Stimulated activated CD8-positive, alpha-beta memory T cell treated with anti-CD3 and anti-CD28 coated beads, Interleukin-2, amount 100 ng/mL, for 1 hour (primary cell): ENCODE measurements at regions not wholly inside any gene's neighbourhood (a gene's known extent, or its start where the extent isn't known, plus 50 kb on each side); places are given as distances from the start of the nearest gene placed in this dataset.

Source experiments
- DNase-seq, 2 donors: peaks; one replicate each; pipeline ENCODE4 v3.0.0-alpha.2; 2020; ENCODE audit warnings: low read depth in 2 of 2

GRCh38 chr2:41475959-41476358 lies 571.9 kb upstream of the PKDCC start:
- DNase-seq, result no peak

DNA sequence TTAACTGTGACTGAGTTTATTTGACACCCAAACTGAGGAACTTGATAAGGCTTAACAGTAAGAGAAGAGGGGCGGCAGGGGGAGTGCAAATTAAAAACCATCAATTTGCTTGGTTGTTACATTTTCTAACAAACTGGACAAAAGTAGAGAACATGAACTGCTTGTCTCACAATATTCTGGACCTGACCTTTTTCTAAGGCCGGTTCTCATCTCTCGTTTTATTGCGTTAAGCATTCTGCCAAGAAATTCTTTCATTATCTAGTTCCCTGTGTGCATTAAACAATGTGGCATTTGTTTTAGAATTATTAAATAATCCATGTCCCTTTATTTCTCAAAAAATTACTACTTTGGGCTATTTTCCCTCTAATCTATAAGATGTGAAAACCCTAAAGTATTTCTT lies 565.2 kb upstream of the PKDCC start:
- no peak for DNase-seq

GRCh38 chr2:41483226-41483625 lies 564.6 kb upstream of the PKDCC start:
- DNase-seq, result no peak

GRCh38 chr2:41483982-41484857 lies 563.6 kb upstream of the PKDCC start:
- no peak for DNase-seq

DNA sequence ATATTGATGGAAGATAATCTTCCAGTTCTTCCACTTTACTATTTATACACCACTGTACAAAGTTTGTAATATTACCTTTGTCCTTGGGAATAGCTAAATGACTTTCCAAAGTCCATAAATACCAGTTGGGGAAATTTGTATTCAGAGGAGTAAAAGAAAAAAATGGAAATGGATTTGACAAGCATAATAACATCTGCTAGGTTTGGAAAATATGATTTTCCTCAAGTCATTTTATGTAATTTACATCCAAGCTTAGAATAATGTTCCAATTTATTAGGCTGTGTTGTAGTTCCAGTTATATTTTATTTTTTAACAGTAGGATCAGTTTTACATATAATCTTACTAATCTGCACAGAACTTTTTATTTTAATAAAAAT lies 563.0 kb upstream of the PKDCC start:
- DNase-seq, result no peak

GRCh38 chr2:41486948-41487347 lies 560.9 kb upstream of the PKDCC start:
- no peak for DNase-seq

DNA sequence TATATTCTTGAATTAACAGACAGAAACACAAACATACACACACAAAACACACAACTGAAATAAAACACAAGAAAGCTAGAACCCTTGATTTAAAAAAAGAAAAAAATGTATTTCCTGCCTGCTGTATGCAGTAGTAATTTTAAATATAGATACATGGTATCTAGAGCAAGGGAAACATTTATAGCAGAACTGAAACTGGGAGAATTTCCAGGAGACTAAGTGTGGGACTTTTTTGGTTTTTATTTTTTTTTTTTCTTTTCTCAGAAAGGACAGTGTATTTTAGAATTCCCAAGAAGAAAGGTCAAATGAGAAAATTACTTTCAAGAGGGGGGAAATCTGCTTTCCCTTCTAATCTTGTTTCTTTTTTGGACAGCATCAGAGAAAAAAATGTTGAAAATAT lies 558.9 kb upstream of the PKDCC start:
- no peak for DNase-seq

DNA sequence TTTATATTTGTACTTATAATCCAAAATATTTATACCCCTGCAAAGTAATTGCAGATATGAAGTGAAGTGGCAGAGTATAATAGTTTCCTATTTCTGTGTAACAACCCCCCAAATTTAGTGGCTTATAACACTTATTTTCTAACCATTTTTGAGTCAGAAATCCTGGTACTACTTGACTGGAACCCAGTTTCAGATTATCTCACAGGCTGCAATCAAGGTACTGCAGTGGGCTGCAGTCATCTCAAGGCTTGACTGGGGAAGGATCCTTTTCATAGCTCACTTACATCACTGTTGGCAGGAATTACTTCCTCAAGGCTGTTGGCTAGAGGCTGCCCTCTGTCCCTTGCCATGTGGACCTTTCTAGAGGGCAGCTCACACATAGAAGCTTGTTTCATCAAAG lies 558.2 kb upstream of the PKDCC start:
- DNase-seq, result no peak

DNA sequence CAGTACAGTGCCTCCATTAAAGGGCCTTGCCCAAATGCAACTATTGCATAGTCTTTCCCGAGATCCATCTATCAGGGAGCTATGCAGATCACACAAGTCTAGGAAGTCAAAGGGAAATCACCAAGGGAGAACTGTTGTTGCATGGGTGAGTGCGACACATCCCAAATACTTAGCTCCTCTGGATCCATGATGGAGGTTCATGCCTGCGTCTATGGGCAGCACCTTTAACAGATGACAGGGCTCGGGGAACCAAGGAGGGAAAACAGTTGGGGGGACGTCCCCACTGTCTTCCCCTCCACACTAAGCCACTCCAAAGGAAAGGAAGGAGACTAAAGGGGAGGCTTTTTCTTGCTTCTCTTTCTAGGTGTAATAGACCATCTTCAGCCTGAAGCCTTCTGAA lies 552.8 kb upstream of the PKDCC start:
- no peak for DNase-seq

DNA sequence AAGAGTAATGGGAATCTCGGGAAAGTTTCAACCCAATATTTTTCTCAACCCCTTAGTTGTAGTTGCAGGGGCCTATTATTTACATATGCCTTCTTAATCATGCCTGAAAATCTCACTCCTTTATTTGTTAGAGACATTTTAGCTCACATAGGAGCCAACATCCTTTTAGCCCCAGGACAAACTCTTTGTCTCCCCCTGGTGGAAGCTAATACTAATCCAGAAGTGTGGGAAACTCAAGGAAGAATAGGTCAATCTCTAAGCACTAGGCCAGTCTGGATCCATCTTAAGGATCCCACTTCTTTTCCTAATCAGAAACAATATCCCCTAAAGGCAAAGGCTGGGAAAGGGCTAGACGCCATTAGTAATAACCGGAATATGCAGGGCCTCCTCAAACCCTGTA lies 550.9 kb upstream of the PKDCC start:
- no peak for DNase-seq

- no peak for DNase-seq
Observed at GRCh38 chr2:41498781-41499180, 549.0 kb upstream of the PKDCC start.

DNA sequence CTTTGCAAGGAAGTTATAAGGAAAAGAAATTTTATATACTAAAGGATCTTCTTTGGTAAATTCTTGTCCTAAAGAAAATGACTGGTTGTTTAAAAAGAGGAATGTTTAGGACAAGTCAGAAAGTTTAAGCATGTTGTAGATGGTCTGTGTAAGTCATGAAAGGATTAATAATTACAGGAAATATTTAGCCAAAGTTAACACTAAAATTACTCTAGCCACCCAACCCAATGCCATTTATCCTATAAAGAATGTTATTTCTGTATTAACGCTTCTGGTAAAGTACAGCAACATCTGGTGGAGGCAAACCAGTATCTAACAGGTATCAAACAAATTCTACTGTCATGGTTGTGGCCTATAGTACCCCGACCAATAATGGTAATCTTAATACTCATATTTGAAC lies 546.9 kb upstream of the PKDCC start:
- no peak for DNase-seq

DNA sequence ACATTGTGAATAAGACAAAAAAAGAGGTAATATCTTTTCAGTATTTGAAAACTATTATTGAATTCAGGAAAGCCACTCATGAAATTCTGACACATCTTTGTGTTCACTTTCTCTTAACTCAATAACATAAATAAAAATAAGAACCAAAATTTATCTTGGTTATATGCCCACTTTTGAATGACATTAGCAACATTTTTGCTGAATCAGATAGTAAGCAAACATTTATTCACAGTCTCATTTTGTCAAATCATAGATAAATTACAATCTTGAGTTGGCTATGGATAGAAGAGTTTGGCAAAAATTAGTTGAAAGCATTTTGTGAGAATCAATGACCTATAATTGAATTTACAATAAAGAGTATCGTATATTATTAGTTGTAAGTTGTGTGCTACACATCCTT lies 545.1 kb upstream of the PKDCC start:
- no peak for DNase-seq

- no peak for DNase-seq
Observed at GRCh38 chr2:41504532-41504931, 543.3 kb upstream of the PKDCC start.

DNA sequence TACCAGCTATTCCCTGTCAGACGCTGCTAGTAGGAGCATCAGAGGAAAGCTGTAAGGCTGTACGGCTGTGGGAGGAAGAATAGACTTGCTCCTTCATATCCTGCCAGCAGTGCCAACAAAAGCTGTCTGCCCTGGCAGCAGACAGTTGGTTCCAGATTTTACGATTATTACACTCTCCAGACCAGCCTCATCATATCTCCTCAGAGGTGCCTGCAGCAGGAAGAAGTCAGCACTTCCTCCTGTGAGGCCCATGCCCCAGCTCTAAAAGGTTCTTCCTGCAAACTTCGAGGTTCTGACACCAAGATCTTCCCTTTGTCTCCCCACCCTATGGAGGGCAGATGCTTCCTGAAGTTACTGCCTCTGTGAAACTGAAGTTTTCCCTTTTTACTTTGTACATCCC lies 537.7 kb upstream of the PKDCC start:
- no peak for DNase-seq

GRCh38 chr2:41521211-41521610 lies 526.6 kb upstream of the PKDCC start:
- no peak for DNase-seq

- no peak for DNase-seq
Observed at GRCh38 chr2:41527525-41528323, 520.1 kb upstream of the PKDCC start.

GRCh38 chr2:41535575-41535974 lies 512.2 kb upstream of the PKDCC start:
- no peak for DNase-seq

DNA sequence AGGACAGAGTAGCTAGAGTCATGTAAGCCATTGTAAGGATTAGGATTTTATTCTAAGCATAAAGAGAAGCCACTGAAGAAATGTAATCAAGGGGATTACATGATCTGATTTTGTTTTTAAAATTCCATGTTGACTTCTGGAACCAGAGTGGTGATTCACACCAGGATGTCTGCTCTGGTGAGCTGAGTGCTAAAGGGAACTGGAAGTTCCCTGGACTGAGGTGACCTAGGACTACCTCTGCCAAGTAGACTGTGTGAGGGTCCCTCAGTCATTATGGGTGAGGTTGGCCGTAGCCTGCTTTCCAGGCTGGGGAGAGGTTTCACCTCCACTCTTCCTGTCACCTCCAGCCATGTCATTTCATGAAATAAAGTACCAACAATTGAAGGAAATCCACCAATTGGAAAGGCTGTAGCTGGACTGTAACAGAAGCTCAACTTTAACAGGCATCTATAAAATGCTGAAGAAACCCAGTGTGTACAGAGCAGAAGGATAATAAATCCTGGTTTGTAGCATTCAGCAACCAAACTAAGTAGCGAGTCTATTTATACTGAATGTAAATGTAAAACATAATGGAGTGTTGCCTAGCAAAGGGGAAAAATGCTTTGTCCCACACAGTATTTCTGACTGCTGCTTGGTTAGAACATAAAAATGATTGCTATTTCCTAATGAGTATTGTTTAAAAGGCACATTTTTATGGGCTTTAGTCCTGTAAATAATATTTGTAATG lies 507.4 kb upstream of the PKDCC start:
- no peak for DNase-seq

- no peak for DNase-seq
Observed at GRCh38 chr2:41543726-41544125, 504.1 kb upstream of the PKDCC start.

GRCh38 chr2:41544709-41545108 lies 503.1 kb upstream of the PKDCC start:
- DNase-seq, result no peak

- no peak for DNase-seq
Observed at GRCh38 chr2:41546031-41546430, 501.8 kb upstream of the PKDCC start.

DNA sequence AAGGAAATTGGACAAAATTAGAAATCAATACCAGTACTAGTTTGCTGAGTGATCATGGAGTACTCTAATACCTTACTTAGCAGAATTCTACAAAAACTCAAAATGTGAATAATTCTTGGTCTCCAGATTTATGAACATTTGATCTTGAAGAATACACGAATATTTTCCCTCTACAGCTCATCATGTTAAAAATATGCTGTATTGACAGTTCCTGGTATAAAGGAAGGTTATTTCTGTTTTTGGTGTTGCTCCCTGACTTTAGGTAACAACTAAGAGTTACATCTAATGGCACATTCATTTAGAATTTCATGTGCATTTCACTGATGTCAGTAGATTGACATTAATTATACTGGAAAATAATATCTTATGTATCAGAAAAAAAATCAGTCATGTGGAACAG lies 479.2 kb upstream of the PKDCC start:
- DNase-seq, result no peak
